Heart left ventricle (tissue), 13 donors: ENCODE measurements at regions not wholly inside any gene's neighbourhood (a gene's known extent, or its start where the extent isn't known, plus 50 kb on each side); places are given as distances from the start of the nearest gene placed in this dataset.

Experiments used
- POLR2A ChIP-seq, 2 donors: fragments of 450-650 bp; IDR thresholded peaks; one replicate each; pipeline ENCODE4 v1.6.1; 2017; ENCODE audit warnings: antibody characterized with exemption in 2 of 2, mild to moderate bottlenecking in 2 of 2, moderate library complexity in 2 of 2
- TF ChIP-seq, protein P1 (sequence below), 12 donors: fragments of 200-600 bp; sonication (generic) in 4 of 12; IDR thresholded peaks; one replicate each; pipeline versions ENCODE4 v1.5.0 to v1.8.0; 2018 to 2022; ENCODE audit warnings: antibody characterized with exemption in 12 of 12, mild to moderate bottlenecking in 5 of 12
- donor health status: ischemic (EF 13 %, LVEDD 7.1; RV severe dilation, severe dysfunction).
- donor health status: DM: no; HTN: yes; CAD: no.
- donor health status: DM: no; HTN: no; CAD: no.
- donor health status: ischemic (EF 25% LVEDD 6.9; RV normal size, moderate dysfunction).
- donor health status: ischemic (EF 25% LVEDD 5.7; RV mildly dilated, moderate dysfunction).
- donor health status: ischemic (EF 35%, LVEDD 5.7; RV mildly dilated, moderate dysfunction).
- donor health status: nonischemic (EF 11% LVEDD 7.7; RV severe dilation, severe dysfunction).
- donor health status: DM: yes; HTN: yes; CAD: no.
- donor health status: PGD.
- donor health status: ischemic (EF 29% LVEDD 5.4; RV normal size, mild dysfunction).
- donor health status: nonischemic (EF 23%, LVEDD 6.1; RV moderate dilation, normal function).

GRCh38 chr6:167691533-167692312 is 135.0 kb upstream of the AFDN start:
- TF ChIP-seq, protein P1, sequence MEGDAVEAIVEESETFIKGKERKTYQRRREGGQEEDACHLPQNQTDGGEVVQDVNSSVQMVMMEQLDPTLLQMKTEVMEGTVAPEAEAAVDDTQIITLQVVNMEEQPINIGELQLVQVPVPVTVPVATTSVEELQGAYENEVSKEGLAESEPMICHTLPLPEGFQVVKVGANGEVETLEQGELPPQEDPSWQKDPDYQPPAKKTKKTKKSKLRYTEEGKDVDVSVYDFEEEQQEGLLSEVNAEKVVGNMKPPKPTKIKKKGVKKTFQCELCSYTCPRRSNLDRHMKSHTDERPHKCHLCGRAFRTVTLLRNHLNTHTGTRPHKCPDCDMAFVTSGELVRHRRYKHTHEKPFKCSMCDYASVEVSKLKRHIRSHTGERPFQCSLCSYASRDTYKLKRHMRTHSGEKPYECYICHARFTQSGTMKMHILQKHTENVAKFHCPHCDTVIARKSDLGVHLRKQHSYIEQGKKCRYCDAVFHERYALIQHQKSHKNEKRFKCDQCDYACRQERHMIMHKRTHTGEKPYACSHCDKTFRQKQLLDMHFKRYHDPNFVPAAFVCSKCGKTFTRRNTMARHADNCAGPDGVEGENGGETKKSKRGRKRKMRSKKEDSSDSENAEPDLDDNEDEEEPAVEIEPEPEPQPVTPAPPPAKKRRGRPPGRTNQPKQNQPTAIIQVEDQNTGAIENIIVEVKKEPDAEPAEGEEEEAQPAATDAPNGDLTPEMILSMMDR (IDR thresholded peaks at IDR 0.05) = no peak
- no peak for TF ChIP-seq POLR2A (IDR thresholded peaks at IDR 0.05)
